ENCODE measurements at regions not wholly inside any gene's neighbourhood (a gene's known extent, or its start where the extent isn't known, plus 50 kb on each side); places are given as distances from the start of the nearest gene placed in this dataset.

GRCh38 chr11:110962921-110963320, 250.7 kb upstream of the ARHGAP20 start:
- no peak overlapping the region for H3K4me3 Mint-ChIP-seq
- DNase-seq = no peak
- no peaks in the 10 kb centered on the region for H3K36me3 Mint-ChIP-seq
- CTCF ChIA-PET = no interaction called here
- no peak for ATAC-seq
- H3K27ac Mint-ChIP-seq = no peak overlapping the region
- H3K4me1 Mint-ChIP-seq = no peaks in the 10 kb centered on the region
- peaks cover 2% of the 10 kb centered on the region for H3K27me3 Mint-ChIP-seq
- no peaks in the 10 kb centered on the region for H3K9me3 Mint-ChIP-seq (ENCODE audit: low read depth)

- peaks cover 2% of the 10 kb centered on the region for H3K27me3 Mint-ChIP-seq
- H3K36me3 Mint-ChIP-seq = no peaks in the 10 kb centered on the region
- CTCF ChIA-PET = interaction anchor here (1.0 kb wide), 1 partner anchor 10 kb away, joined by 3 read pairs; no protein-coding TSS in a partner anchor
- no peak for DNase-seq
- H3K4me3 Mint-ChIP-seq = no peak overlapping the region
- no peak for ATAC-seq
- H3K9me3 Mint-ChIP-seq (ENCODE audit: low read depth) = no peaks in the 10 kb centered on the region
- no peak overlapping the region for H3K27ac Mint-ChIP-seq
- no peaks in the 10 kb centered on the region for H3K4me1 Mint-ChIP-seq
Measured at GRCh38 chr11:110960167-110960566, 247.9 kb upstream of the ARHGAP20 start.

GRCh38 chr11:110958216-110958615, 246.0 kb upstream of the ARHGAP20 start:
- Mint-ChIP-seq H3K27me3 (peaks cover 2% of the 10 kb centered on the region), H3K4me1 (no peaks in the 10 kb centered on the region), H3K9me3 (ENCODE audit: low read depth) (no peaks in the 10 kb centered on the region), H3K4me3 (no peak overlapping the region), H3K36me3 (no peaks in the 10 kb centered on the region), H3K27ac (no peak overlapping the region)
- DNase-seq (no peak), ATAC-seq (no peak)
- CTCF ChIA-PET = no interaction called here

GRCh38 chr11:110955776-110956175, 243.5 kb upstream of the ARHGAP20 start:
- CTCF ChIA-PET = no interaction called here
- no peaks in the 10 kb centered on the region for H3K27me3 Mint-ChIP-seq
- H3K9me3 Mint-ChIP-seq (ENCODE audit: low read depth) = no peaks in the 10 kb centered on the region
- H3K4me3 Mint-ChIP-seq = no peak overlapping the region
- no peak for ATAC-seq
- H3K36me3 Mint-ChIP-seq = no peaks in the 10 kb centered on the region
- H3K4me1 Mint-ChIP-seq = no peaks in the 10 kb centered on the region
- DNase-seq = no peak
- H3K27ac Mint-ChIP-seq = no peak overlapping the region

- CTCF ChIA-PET = no interaction called here
- DNase-seq (no peak), ATAC-seq (no peak)
- H3K36me3 Mint-ChIP-seq = no peaks in the 10 kb centered on the region
- H3K27ac Mint-ChIP-seq = no peak overlapping the region
- H3K27me3 Mint-ChIP-seq = no peaks in the 10 kb centered on the region
- H3K4me3 Mint-ChIP-seq = no peak overlapping the region
- no peaks in the 10 kb centered on the region for H3K9me3 Mint-ChIP-seq (ENCODE audit: low read depth)
- no peaks in the 10 kb centered on the region for H3K4me1 Mint-ChIP-seq
Measured at GRCh38 chr11:110951950-110952503, 239.8 kb upstream of the ARHGAP20 start.

GRCh38 chr11:110951037-110951949, 239.1 kb upstream of the ARHGAP20 start:
- H3K4me1 Mint-ChIP-seq = no peaks in the 10 kb centered on the region
- H3K27me3 Mint-ChIP-seq = no peaks in the 10 kb centered on the region
- no peaks in the 10 kb centered on the region for H3K9me3 Mint-ChIP-seq (ENCODE audit: low read depth)
- no peak for DNase-seq
- CTCF ChIA-PET = no interaction called here
- no peak for ATAC-seq
- no peaks in the 10 kb centered on the region for H3K36me3 Mint-ChIP-seq
- H3K4me3 Mint-ChIP-seq = no peak overlapping the region
- H3K27ac Mint-ChIP-seq = no peak overlapping the region

- Mint-ChIP-seq H3K4me3 (no peak overlapping the region), H3K27ac (no peak overlapping the region), H3K4me1 (no peaks in the 10 kb centered on the region), H3K27me3 (peaks cover 2% of the 10 kb centered on the region), H3K9me3 (ENCODE audit: low read depth) (no peaks in the 10 kb centered on the region), H3K36me3 (no peaks in the 10 kb centered on the region)
- ATAC-seq (no peak), DNase-seq (no peak)
- CTCF ChIA-PET = no interaction called here
Measured at GRCh38 chr11:110948112-110948511, 235.9 kb upstream of the ARHGAP20 start.

- Mint-ChIP-seq H3K4me3 (no peak overlapping the region), H3K27me3 (peaks cover 2% of the 10 kb centered on the region), H3K27ac (no peak overlapping the region), H3K4me1 (no peaks in the 10 kb centered on the region), H3K9me3 (ENCODE audit: low read depth) (no peaks in the 10 kb centered on the region), H3K36me3 (no peaks in the 10 kb centered on the region)
- CTCF ChIA-PET = no interaction called here
- ATAC-seq = no peak
- DNase-seq = no peak
Measured at GRCh38 chr11:110947096-110947495, 234.9 kb upstream of the ARHGAP20 start.

- H3K9me3 Mint-ChIP-seq (ENCODE audit: low read depth) = no peaks in the 10 kb centered on the region
- no peaks in the 10 kb centered on the region for H3K27me3 Mint-ChIP-seq
- no peaks in the 10 kb centered on the region for H3K36me3 Mint-ChIP-seq
- ATAC-seq (no peak), DNase-seq (no peak)
- no peak overlapping the region for H3K4me3 Mint-ChIP-seq
- CTCF ChIA-PET = no interaction called here
- H3K4me1 Mint-ChIP-seq = no peaks in the 10 kb centered on the region
- no peak overlapping the region for H3K27ac Mint-ChIP-seq
Measured at GRCh38 chr11:110939471-110939870, 227.2 kb upstream of the ARHGAP20 start.

- Mint-ChIP-seq H3K4me3 (no peak overlapping the region), H3K36me3 (no peaks in the 10 kb centered on the region), H3K9me3 (ENCODE audit: low read depth) (no peaks in the 10 kb centered on the region), H3K27me3 (no peaks in the 10 kb centered on the region), H3K27ac (no peak overlapping the region), H3K4me1 (no peaks in the 10 kb centered on the region)
- ATAC-seq = no peak
- DNase-seq = no peak
- CTCF ChIA-PET = no interaction called here
Measured at GRCh38 chr11:110935018-110935640, 222.9 kb upstream of the ARHGAP20 start.

- Mint-ChIP-seq H3K4me3 (no peak overlapping the region), H3K27me3 (no peaks in the 10 kb centered on the region), H3K4me1 (no peaks in the 10 kb centered on the region), H3K36me3 (no peaks in the 10 kb centered on the region), H3K9me3 (ENCODE audit: low read depth) (no peaks in the 10 kb centered on the region), H3K27ac (no peak overlapping the region)
- DNase-seq = no peak
- ATAC-seq = no peak
- CTCF ChIA-PET = no interaction called here
Measured at GRCh38 chr11:110929129-110929528, 216.9 kb upstream of the ARHGAP20 start.

GRCh38 chr11:110928391-110928790, 216.2 kb upstream of the ARHGAP20 start:
- CTCF ChIA-PET = no interaction called here
- no peaks in the 10 kb centered on the region for H3K4me1 Mint-ChIP-seq
- DNase-seq = no peak
- no peak overlapping the region for H3K27ac Mint-ChIP-seq
- H3K27me3 Mint-ChIP-seq = no peaks in the 10 kb centered on the region
- ATAC-seq = no peak
- no peaks in the 10 kb centered on the region for H3K9me3 Mint-ChIP-seq (ENCODE audit: low read depth)
- no peaks in the 10 kb centered on the region for H3K36me3 Mint-ChIP-seq
- no peak overlapping the region for H3K4me3 Mint-ChIP-seq

GRCh38 chr11:110921742-110922521, 209.7 kb upstream of the ARHGAP20 start:
- H3K27ac Mint-ChIP-seq = no peak overlapping the region
- CTCF ChIA-PET = no interaction called here
- H3K9me3 Mint-ChIP-seq (ENCODE audit: low read depth) = no peaks in the 10 kb centered on the region
- peaks cover 6% of the 10 kb centered on the region for H3K27me3 Mint-ChIP-seq
- no peaks in the 10 kb centered on the region for H3K36me3 Mint-ChIP-seq
- H3K4me1 Mint-ChIP-seq = peaks cover 2% of the 10 kb centered on the region
- ATAC-seq = no peak
- DNase-seq = no peak
- no peak overlapping the region for H3K4me3 Mint-ChIP-seq
